Mammary epithelial cell (primary cell): ENCODE measurements at regions not wholly inside any gene's neighbourhood (a gene's known extent, or its start where the extent isn't known, plus 50 kb on each side); places are given as distances from the start of the nearest gene placed in this dataset.

Source experiments
- CTCF ChIP-seq, 2 donors: IDR thresholded peaks in 1 of 2; conservative IDR thresholded peaks in 1 of 2; 2 replicates each; pipeline ENCODE4 v1.5.1; 2011 to 2012; ENCODE audit warnings: inconsistent platforms in 2 of 2, low read length in 2 of 2, mild to moderate bottlenecking in 2 of 2, control low read depth in 1 of 2, low read depth in 1 of 2; ENCODE audit not compliant: insufficient read depth in 1 of 2; ENCODE audit errors: extremely low read depth in 1 of 2
- EZH2 ChIP-seq: IDR thresholded peaks from 2 replicates; pipeline ENCODE4 v1.6.1; 2012; ENCODE audit warnings: low read length, inconsistent platforms, borderline replicate concordance

DNA sequence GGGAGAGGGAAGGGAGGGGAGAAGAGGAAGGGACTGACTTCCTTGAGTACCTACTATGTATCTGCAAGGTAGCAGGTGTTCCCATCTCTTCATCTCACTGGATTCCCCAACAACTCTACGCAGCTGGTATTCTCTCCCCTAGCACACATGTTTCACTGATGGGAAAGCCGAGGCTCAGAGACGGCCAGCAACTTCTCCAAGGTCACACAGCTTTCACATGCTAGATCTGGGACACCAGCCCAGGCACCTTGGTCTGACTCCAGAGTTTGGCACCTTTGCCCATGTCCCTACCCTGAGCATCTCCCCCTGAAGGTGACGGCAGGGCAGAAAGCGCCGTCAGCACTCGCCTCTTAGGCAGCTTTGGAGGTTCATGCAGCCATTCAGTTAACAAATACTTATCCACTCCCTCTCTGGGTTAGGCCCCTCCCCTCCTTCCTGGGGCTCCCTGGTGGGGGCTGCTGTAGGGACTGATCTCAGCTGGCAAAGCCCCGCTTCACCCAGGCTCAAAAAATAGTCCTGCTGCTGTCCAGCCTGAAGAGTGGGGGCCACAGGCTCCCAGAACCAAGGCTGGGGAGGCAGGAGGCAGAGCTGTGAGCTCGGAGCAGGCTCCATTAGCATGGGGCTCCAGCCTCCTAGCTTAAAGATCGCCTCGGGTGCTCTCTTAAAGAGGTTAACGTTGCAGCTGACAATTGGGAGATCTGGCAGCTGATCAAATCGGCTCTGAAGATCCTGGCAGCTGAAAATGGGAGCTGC lies 79.4 kb downstream of the IGLL1 start:
- TF ChIP-seq CTCF (conservative IDR thresholded peaks at IDR 0.05 in 1 of 2, IDR thresholded peaks at IDR 0.05 in 1 of 2; ENCODE audit: extremely low read depth in 1 of 2, insufficient read depth in 1 of 2, low read depth in 1 of 2, low read length in 2 of 2) (no peak), EZH2 (no peak)
